ENCODE measurements at regions not wholly inside any gene's neighbourhood (a gene's known extent, or its start where the extent isn't known, plus 50 kb on each side); places are given as distances from the start of the nearest gene placed in this dataset.
"Not testable (repeated sequence)": the region's sequence is repeated elsewhere in the genome, so short reads cannot be mapped to it uniquely, and the experiment has no call there.

DNA sequence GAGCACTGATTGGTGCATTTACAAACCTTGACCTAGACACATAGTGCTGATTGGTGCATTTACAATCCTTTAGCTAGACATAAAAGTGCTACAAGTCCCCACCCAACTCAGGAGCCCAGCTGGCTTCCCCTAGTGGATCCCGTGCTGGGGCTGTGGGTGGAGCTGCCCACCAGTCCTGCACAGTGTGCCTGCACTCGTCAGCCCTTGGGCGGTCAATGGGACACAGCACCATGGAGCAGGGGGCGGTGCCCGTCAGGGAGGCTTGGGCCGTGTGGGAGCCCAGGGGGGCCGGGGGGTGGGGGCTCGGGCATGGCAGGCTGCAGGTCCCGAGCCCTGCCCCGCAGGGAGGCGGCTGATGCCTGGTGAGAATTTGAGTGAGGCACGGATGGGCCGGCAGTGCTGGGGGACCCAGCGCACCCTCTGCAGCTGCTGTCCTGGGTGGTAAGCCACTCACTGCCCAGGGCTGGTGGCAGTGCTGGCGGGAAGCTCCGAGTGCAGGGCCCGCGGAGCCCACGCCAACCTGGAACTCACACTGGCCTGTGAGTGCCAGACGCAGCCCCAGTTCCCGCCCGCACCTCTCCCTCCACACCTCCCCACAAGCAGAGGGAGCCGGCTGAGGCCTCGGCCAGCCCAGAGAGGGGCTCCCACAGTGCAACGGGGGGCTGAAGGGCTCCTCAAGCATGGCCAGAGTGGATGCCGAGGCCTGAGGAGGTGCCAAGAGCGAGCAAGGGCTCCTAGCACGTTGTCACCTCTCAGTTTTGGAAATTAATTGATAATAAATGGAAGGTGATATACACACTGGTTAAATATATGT, 207.7 kb downstream of the RAP2B start:
- no peak for DNase-seq (ENCODE audit: low spot score)

DNA sequence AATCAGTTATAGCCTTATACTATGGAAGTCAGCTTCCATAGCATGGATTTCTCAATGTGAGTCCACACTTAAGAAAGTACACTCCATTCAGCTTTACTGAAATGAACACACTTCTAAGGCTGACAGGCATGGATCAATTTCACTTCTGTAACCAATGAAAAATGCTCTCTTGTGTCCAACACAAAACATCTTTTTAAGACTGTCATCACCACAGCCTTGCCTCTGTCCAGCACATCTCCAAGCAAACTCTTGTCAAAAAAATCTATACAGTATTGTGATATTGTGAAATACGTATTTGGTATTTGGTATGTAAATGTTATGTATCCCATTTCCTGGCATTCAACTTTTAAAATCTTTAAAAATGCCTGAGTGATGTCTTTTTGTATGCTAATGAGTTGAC, 208.7 kb downstream of the RAP2B start:
- no peak for DNase-seq (ENCODE audit: low spot score)

DNA sequence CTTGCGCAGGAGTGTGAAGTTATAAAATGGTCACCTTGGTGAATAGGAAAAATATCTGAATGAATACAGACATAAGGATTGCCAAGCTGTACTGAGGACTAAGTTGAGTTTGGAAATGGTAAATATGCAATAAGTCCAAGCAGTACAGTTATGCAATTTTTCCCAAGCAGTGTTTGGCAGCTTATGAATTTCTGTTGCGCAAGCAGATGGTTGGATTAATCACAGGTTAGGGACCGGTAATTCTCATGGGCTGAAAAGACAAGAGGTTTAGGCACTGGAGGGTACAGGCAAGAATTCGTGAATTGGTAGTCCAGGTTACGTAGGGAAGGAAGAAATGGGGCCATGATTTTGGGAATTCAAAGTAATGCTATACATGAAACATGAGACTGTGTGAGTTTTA, 210.3 kb downstream of the RAP2B start:
- no peak for DNase-seq (ENCODE audit: low spot score)

DNA sequence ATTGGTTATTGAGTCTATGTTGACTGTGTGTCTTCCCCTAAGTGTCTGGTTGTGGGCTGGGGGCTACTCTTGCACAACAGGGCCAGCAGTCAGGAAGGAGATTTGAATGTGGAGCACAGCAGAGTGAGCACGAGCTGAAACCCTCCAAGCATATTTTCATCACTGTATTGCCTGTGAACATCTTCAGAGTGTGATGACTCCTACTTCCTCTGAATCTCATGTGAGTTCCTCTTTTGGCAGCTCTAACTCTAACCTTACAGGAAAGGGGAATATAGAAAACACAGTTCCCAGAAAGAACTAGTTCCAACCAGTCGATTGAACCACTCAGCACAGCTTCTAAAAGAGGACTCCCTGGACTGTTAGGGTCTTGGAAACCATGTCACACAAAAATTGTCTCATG, 211.6 kb downstream of the RAP2B start:
- DNase-seq (ENCODE audit: low spot score) = no peak

DNA sequence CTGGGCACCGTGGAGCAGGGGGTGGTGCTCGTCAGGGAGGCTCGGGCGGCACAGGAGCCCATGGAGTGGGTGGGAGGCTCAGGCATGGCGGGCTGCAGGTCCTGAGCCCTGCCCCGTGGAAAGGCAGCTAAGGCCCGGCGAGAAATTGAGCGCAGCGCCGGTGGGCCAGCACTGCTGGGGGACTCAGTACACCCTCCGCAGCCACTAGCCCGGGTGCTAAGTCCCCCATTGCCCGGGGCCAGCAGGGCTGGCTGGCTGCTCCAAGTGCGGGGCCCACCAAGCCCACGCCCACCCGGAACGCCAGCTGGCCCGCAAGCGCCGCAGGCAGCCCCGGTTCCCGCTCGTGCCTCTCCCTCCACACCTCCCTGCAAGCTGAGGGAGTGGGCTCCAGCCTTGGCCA, 216.3 kb downstream of the RAP2B start:
- not testable (repeated sequence) for DNase-seq (ENCODE audit: low spot score)

DNA sequence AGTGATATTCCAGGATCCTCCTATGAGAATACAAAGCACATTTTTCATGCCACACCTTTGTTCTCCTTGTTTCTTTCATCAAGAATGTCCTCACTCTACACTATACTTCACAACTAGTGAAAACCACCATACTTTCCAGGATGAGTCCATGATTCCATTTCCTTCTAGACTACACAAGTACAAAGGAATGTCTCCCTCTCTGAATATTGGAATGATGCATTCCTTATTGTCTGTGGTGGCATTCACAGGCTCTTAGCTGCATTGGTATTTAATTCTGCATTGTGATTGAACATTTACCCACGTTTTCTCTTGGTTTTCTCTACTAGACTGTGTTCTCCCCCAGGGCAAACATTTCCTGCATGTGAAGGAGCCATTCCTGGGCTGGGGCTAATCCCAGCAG, 217.5 kb downstream of the RAP2B start:
- DNase-seq (ENCODE audit: low spot score) = no peak

DNA sequence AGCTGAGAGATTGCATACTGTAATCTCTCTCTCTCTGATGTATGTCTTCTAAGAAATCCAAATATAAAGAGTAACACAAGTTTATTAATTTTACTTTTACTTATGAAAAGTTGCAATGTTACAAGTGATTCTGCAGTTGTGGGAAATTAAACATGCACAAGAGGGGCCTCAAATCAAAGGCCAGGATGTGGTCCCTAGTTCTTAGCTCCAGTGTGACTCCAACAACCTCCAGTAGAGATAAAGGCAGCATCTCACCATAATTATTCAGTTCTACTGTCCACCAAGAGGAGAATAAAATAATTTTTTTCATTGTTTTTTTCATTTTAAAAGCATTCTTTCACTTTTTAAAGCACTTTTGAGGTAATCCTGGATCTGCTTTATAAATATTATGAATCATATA, 223.3 kb downstream of the RAP2B start:
- no peak for DNase-seq (ENCODE audit: low spot score)

DNA sequence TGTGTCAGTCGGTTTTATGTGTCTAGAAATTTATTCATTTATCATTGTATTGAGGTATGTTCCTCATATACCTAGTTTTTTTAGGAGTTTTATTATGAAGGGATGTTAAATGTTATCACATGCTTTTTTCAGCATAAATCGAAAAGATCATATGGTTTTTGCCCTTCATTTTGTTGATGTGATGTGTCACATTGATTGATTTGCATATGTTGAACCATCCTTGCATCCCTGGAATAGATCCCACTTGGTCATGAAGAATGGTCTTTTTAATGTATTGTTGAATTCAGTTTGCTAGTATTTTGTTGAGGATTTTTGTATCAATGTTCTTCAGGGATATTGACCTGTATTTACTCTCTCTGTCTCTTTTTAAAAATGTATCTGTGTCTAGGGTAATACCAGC, 230.3 kb downstream of the RAP2B start:
- no peak for DNase-seq (ENCODE audit: low spot score)

DNA sequence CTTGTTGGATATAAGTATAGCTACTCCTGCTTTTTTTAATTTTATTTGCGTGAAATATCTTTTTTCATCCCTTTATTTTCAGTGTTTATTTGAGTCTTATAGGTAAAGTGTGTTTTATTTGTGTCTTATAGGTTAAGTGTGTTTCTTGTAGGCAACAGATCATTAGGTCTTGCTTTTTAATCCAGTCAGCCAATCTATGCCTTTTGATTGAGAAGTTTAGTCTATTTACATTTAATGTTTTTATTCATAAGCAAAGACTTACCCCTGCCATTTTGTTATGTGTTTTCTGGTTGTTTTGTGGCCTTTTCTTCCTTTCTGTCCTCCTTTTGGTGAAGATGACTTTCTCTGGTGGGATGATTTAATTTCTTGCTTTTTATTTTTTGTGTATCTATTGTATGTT, 232.0 kb downstream of the RAP2B start:
- no peak for DNase-seq (ENCODE audit: low spot score)

DNA sequence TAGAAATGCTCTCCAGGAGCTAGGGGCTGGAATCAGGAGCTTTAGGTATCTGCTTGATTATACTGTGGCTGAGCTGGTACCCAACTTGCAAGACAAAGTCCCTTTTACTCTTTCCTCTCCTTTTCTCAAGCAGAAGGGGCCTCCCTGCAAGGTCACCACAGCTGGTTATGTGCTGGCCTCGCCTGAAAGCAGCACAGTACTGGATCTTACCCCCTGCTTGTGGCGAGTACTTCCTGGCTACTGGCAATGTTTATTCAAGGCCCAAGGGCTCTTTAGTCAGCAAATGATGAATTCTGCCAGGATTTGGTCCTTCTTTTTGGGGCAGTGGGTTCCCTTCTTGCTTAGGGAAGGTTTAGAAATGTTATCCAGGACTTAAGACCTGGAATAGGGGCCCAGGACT, 234.6 kb downstream of the RAP2B start:
- no peak for DNase-seq (ENCODE audit: low spot score)

DNA sequence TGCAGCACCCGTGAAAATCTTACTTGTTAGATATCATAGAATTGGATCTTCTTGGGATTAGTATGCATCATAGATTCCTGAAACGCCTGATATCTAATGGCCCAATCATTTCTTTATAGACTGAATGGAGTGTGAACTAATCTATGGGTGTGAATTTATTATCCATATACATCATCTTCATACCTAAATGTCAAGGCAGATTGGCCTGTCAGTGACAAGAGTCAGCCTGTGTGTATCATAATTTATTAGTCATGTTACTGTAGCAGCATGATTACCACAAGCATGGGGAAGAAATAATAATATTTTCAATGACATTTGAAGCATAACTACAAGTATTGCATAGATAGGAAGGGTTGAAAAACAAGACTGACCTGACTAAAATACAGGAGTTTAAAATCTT, 235.8 kb downstream of the RAP2B start:
- DNase-seq (ENCODE audit: low spot score) = no peak

DNA sequence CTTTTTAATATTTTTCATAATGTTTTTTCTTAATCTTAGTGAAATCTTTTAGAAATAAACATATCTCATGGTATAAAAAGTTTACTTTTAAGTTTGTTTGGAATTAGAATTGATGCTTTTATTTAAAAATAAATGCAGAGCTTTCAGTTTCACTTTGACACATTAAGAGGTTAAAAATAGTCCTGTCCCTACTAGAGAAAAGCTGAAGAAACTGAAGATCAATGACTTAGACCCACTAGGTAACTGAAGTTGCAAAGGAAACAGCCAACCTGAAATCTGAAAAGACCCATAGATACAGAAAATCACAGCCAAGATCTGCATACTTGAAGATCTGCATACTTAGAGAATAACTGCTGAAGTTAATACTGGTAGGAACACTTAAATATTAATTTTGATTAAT, 237.6 kb downstream of the RAP2B start:
- DNase-seq (ENCODE audit: low spot score) = no peak

DNA sequence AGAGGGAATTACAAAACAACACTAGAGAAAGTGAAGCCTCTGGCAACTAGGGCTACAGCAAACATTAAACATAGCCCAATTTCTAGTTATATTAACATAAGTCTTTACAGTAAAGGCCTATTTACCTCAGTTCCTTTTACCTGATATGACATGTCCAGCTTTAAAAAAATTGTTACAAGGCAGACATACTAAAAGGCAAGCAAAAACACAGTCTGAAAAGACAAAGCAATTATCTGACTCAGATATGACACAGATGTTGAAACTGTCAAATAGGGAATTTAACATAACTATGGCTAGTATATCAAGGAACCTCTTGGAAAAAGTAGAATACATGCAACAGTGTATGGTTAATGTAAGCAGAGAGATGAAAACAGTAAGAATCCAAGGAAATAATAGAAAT, 238.6 kb downstream of the RAP2B start:
- DNase-seq (ENCODE audit: low spot score) = no peak

DNA sequence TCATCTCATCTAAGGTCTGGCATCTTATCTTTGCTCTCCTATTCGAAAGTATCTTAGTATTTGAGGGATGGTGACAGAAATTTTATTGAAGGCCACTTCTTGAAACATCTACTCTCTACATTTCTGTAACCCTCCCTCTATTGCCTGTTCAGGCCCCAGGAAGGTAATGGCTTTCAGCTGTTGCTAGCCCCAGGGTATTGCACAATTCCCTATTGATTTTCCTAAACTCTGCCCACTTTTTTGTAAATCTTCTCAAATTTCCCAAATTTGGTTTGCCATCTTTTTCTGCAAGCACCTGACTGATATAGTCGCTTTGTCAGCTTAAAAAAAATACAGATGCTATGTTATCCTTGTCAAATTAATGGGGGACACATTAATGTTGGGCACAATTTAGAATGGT, 242.1 kb downstream of the RAP2B start:
- no peak for DNase-seq (ENCODE audit: low spot score)

DNA sequence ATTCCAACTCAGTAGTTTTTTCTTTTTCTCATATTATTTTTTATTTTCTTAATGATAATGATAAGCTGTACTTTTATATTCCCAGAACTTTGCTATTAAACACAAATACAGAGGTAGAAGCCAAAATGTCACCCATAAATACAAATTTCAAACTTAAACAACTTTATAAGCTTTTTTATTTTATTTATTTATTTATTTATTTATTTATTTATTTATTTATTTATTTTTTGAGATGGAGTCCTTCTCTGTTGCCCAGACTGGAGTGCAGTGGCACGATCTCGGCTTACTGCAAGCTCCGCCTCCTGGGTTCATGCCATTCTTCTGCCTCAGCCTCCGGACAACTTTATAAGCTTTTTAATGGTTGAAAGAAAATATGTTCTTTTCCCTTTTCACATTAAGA, 243.3 kb downstream of the RAP2B start:
- DNase-seq (ENCODE audit: low spot score) = not testable (repeated sequence)

DNA sequence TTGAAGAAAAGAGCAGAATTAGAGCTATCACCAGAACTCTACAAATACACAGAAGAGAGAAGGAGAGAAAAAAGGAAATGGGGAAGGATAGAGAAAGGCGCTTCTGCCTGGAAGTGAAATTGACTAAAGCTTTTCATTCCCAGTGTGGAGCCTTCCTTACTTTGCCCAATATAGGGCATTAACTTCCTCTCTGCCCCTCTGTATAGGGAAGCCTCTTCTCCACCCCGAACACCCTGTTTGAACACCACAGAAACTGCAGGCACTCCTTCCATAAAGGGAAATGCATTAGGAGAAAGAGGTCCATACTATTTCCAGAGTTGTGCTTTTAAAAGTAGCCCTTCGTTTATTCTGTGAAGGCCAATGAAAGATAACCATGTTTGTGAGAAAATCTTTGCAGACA, 248.5 kb downstream of the RAP2B start:
- DNase-seq (ENCODE audit: low spot score) = no peak

DNA sequence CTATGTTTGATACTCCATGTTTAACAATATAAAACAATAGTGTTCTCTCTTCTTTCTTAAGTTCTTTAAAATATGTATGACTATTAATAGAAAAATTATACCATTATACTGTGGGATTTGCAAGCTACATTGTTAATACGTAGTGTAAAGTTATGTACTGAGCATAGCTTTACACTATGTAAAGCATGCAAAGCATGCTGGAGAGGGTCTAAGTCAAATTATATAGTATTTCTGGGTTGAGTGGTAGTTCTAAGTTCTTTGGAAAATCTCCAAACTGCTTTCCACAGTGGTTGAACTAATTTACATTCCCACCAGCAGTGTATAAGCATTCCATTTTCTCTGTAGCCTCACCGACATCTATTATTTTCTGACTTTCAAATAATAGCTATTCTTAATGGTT, 253.0 kb downstream of the RAP2B start:
- DNase-seq (ENCODE audit: low spot score) = no peak

DNA sequence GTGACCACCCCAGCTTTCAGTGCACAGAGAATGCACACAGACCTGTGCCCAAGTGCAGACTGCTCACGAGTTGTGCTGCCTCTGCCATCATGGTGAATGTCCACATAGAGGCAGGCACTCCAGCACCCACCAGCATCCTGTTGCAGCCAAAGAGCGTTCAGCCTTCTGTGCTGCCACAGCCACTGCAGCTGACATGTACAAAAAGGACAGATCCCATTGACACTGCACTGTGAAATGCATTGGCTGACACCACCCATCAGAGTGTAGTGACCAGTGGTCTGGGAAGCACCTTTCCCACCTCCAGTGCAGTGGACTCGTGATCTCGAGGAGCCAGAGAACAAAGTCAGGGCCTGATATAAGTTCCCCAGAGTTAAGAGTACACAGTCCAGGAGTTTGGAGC, 260.3 kb downstream of the RAP2B start:
- no peak for DNase-seq (ENCODE audit: low spot score)

DNA sequence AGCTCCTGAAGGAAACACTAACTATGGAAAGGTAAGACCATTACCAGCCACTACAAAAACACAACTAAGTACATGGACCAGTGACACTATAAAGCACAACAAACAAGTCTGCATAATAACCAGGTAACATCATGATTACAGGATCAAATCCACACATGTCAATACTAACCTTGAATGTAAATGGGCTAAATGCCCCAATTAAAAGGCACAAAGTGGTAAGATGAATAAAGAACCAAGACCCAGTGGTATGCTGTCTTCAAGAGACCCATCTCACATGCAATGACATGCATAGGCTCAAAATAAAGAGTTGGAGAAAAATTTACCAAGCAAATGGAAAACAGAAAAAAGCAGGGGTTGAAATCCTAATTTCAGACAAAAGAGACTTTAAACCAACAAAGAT, 261.8 kb downstream of the RAP2B start:
- not testable (repeated sequence) for DNase-seq (ENCODE audit: low spot score)

DNA sequence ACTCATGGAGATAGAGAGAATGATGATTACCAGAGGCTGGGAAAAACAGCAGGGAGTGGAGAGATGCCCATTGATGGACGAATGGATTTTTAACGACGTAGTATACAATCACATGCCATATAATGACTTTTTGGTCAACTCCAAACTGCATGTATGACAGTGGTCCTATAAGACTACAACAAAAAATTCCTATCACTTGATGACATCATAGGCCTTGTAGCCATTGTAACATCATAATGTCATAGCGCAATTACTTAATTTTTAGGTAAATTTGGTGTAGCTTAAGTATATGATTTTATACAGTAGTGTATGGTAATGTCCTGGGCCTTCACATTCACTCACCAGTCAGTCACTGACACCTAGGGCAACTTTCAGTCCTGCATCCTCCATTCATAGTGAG, 264.3 kb downstream of the RAP2B start:
- DNase-seq (ENCODE audit: low spot score) = no peak

DNA sequence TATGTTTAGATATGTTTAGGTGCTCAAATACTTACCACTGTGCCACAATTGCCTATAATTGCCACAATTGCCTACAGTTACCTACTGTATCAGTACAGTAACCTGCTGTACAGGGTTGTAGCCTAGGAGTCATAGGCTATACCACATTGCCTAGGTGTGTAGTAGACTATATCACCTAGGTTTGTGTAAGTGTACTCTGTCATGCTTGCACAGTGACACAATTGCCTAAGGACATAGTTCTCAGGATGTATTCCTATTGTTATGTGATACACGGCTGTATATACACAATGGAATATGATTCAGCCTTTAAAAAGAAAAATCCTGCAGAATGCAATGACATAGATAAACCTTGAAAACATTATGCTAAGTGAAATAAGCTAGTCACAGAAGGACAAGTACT, 264.8 kb downstream of the RAP2B start:
- DNase-seq (ENCODE audit: low spot score) = no peak

DNA sequence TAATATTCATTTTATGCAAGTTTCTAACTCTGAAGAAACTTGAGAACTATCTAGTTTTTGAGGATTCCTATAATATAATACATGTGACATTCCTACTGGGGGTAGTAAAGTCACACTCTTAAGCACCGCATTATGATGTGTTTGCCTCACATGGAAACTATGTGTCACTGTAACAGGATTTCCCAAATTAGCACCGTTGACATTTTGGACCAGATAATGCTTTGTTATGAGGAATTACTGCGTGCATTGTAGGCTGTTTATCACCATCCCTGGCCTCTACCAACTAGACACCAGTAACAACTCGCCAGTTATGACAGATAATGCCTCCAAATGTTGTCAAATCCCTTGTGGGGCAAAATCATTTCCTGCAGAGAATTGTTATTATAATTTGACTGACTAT, 267.8 kb downstream of the RAP2B start:
- no peak for DNase-seq (ENCODE audit: low spot score)

DNA sequence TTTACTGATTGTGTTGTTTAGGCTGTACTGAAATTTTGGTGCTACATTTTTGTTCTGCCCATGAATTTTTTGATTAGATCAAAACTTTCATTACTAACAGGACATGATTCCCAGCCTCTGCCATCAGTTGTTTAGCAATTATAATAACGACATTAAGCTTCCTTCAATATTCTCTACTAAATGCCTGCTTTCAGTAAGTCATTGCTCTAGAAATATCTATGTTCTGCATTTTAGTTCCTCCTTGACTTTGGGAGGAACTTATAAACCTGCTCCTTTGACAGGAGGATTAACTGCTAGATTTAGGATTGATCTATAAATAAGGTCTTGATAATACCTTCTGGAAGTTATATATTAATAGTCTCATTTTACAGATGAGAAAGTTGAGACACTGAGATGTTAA, 269.1 kb downstream of the RAP2B start:
- no peak for DNase-seq (ENCODE audit: low spot score)

DNA sequence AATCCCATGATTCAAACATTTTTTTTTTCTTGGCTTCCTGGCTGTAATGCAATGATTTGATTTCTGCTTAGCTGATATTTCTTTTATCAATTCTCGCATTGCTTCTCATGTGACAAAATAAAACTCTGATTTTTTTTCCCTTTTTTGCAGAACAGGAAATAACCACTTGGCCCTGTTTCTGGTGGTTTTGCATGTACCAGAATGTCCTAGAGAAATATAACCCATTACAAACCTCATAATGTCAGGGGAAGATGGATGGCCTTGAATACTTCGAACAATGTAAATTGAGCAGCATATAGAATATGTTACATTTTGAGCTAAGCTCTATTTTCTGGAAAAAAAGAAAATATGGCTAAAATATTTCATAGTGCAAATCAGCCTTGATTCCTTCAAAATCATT, 275.6 kb downstream of the RAP2B start:
- no peak for DNase-seq (ENCODE audit: low spot score)

All from HT-29 (cell line).